A549 (cell line): ENCODE measurements at regions not wholly inside any gene's neighbourhood (a gene's known extent, or its start where the extent isn't known, plus 50 kb on each side); places are given as distances from the start of the nearest gene placed in this dataset.

Experiments
- ATAC-seq, 2 experiments: fragments of 200-7000 bp in 1 of 2; fragments of >200 bp in 1 of 2; cut with Nextera tagmentation in 1 of 2; cut with Tn5 transposase in 1 of 2; 3 replicates each; pipeline versions ENCODE4 v1.8.0 to v1.9.1; 2018 to 2020; ENCODE audit warnings: mild to moderate bottlenecking in 1 of 2, moderate library complexity in 1 of 2
- CTCF ChIA-PET: fragments of 300-600 bp; sonication (Branson Sonifier 250); formaldehyde crosslinking; extraction: SDS; loops from one replicate; lab custom pipeline; 2021; ENCODE audit warnings: antibody characterized with exemption, inconsistent platforms; lab: Yijun Ruan, JAX
- POLR2A ChIA-PET: fragments of 350-600 bp; formaldehyde crosslinking; extraction: SDS; loops from one replicate; lab custom pipeline; 2021; ENCODE audit warnings: antibody characterized with exemption, inconsistent platforms; lab: Yijun Ruan, JAX
- DNase-seq, 2 experiments: peaks; one replicate each; pipeline versions ENCODE4 v3.0.0 to v3.0.0-alpha.2; 2011 to 2016; ENCODE audit warnings: low read depth in 1 of 2, low spot score in 1 of 2
- FAIRE-seq: peaks from 2 replicates; lab custom pipeline; 2011; peaks lifted over from hg19 to GRCh38; lab: Jason Lieb, UNC
- H3K27ac ChIP-seq, 2 experiments: fragments of >200 bp; sonication (Bioruptor Twin); formaldehyde crosslinking; 3 replicates each; pipeline ENCODE4 v1.5.1; 2016 to 2017
- H3K4me1 ChIP-seq: fragments of >200 bp; sonication (Bioruptor Twin); formaldehyde crosslinking; 3 replicates; pipeline ENCODE4 v1.6.1; 2016
- H3K4me2 ChIP-seq: fragments of >200 bp; sonication (Bioruptor Twin); formaldehyde crosslinking; 3 replicates; pipeline ENCODE4 v1.6.1; 2016
- H3K4me3 ChIP-seq: fragments of >200 bp; sonication (Bioruptor Twin); formaldehyde crosslinking; 3 replicates; pipeline ENCODE4 v1.5.1; 2016
- H3K9me3 ChIP-seq: fragments of >200 bp; sonication (Bioruptor Twin); formaldehyde crosslinking; 3 replicates; pipeline ENCODE4 v1.6.1; 2016
- ATOH8 ChIP-seq: fragments of 250-450 bp; sonication (Bioruptor Pico); IDR thresholded peaks from 2 replicates; pipeline ENCODE4 v1.5.0; 2020; ENCODE audit warnings: low read depth, mild to moderate bottlenecking, moderate library complexity
- BCL3 ChIP-seq: fragments of >200 bp; sonication (Bioruptor Twin); formaldehyde crosslinking; IDR thresholded peaks from 3 replicates; pipeline ENCODE4 v1.6.1; 2016
- CBX2 ChIP-seq: fragments of 200-600 bp; sonication (generic); IDR thresholded peaks from 2 replicates; pipeline ENCODE4 v1.6.1; 2016; ENCODE audit warnings: low read depth, mild to moderate bottlenecking, borderline replicate concordance
- CBX8 ChIP-seq: fragments of 200-600 bp; sonication (generic); IDR thresholded peaks from 2 replicates; pipeline ENCODE4 v1.6.1; 2016
- EHMT2 ChIP-seq: fragments of 200-600 bp; sonication (generic); IDR thresholded peaks from 2 replicates; pipeline ENCODE4 v1.6.1; 2016; ENCODE audit warnings: antibody characterized with exemption, low read depth, mild to moderate bottlenecking, moderate library complexity
- EP300 ChIP-seq, 2 experiments: fragments of >200 bp; sonication (Bioruptor Twin); formaldehyde crosslinking; IDR thresholded peaks; 2 replicates in 1 of 2; 3 replicates in 1 of 2; pipeline ENCODE4 v1.6.1; 2016 to 2017
- FOSB ChIP-seq: fragments of 250-450 bp; sonication (Bioruptor Pico); IDR thresholded peaks from 2 replicates; pipeline ENCODE4 v1.5.0; 2020; ENCODE audit warnings: mild to moderate bottlenecking, moderate library complexity
- FOSL2 ChIP-seq, 2 experiments: fragments of 450-650 bp in 1 of 2; fragments of >200 bp in 1 of 2; sonication (Bioruptor Twin) in 1 of 2; formaldehyde crosslinking; IDR thresholded peaks; 2 replicates each; pipeline versions ENCODE4 v1.5.0 to v1.6.1; 2016 to 2020; ENCODE audit warnings: mild to moderate bottlenecking in 1 of 2, moderate library complexity in 1 of 2
- FOXS1 ChIP-seq: fragments of 250-450 bp; sonication (Bioruptor Pico); IDR thresholded peaks from 2 replicates; pipeline ENCODE4 v1.5.0; 2020; ENCODE audit warnings: mild to moderate bottlenecking, moderate library complexity
- HMGXB4 ChIP-seq: fragments of 250-450 bp; sonication (Bioruptor Pico); IDR thresholded peaks from 2 replicates; pipeline ENCODE4 v1.5.0; 2021; ENCODE audit warnings: mild to moderate bottlenecking, moderate library complexity, borderline replicate concordance
- KDM5A ChIP-seq: fragments of 200-600 bp; sonication (generic); IDR thresholded peaks from 2 replicates; pipeline ENCODE4 v1.6.1; 2016; ENCODE audit warnings: antibody characterized with exemption, mild to moderate bottlenecking
- NR3C1 ChIP-seq: fragments of >200 bp; sonication (Bioruptor Twin); formaldehyde crosslinking; IDR thresholded peaks from 3 replicates; pipeline ENCODE4 v1.6.1; 2017
- RARB ChIP-seq: fragments of 250-450 bp; sonication (Bioruptor Pico); IDR thresholded peaks from 2 replicates; pipeline ENCODE4 v1.8.0; 2021; ENCODE audit warnings: mild to moderate bottlenecking, moderate library complexity
- RNF2 ChIP-seq: fragments of 200-600 bp; sonication (generic); IDR thresholded peaks from 2 replicates; pipeline ENCODE4 v1.6.1; 2016; ENCODE audit warnings: low read depth, mild to moderate bottlenecking, antibody characterized with exemption, moderate library complexity, borderline replicate concordance
- TFCP2L1 ChIP-seq: fragments of 250-450 bp; sonication (Bioruptor Pico); IDR thresholded peaks from 2 replicates; pipeline ENCODE4 v1.5.0; 2021; ENCODE audit warnings: mild to moderate bottlenecking
- ZNF302 ChIP-seq: fragments of 250-450 bp; sonication (Bioruptor Pico); IDR thresholded peaks from 2 replicates; pipeline ENCODE4 v1.9.0; 2021; ENCODE audit warnings: inconsistent platforms, mild to moderate bottlenecking, moderate library complexity
- WGBS: methylation state at CpG from one replicate; pipeline ENCODE4 v1.1.6; 2017; ENCODE audit errors: missing lambda C conversion rate; 5-methylcytosine and 5-hydroxymethylcytosine counted together

GRCh38 chr1:219988818-219989217 lies 57.5 kb downstream of the EPRS1 start:
- Histone ChIP-seq H3K4me3 (no peak overlapping the region), H3K27ac (no peak overlapping the region), H3K4me1 (peaks cover 6% of the 10 kb centered on the region; the same call in 2 of the 3 replicates), H3K4me2 (no peak overlapping the region), H3K9me3 (no peaks in the 10 kb centered on the region)
- POLR2A ChIA-PET: no interaction called here
- ATAC-seq (no peak), FAIRE-seq (peak; percentile 23), DNase-seq (no peak)
- TF ChIP-seq CBX8: no peak
- TF ChIP-seq ZNF302 (CRISPR knock-in tag): no peak
- no peak for TF ChIP-seq EHMT2
- no peak for TF ChIP-seq CBX2
- no peak for TF ChIP-seq FOSB (CRISPR knock-in tag)
- no peak for TF ChIP-seq FOXS1 (CRISPR knock-in tag)
- TF ChIP-seq HMGXB4: no peak
- TF ChIP-seq TFCP2L1 (CRISPR knock-in tag): no peak
- no peak for TF ChIP-seq ATOH8 (CRISPR knock-in tag)
- no peak for TF ChIP-seq RARB (CRISPR knock-in tag)
- TF ChIP-seq KDM5A: no peak
- TF ChIP-seq FOSL2 (IDR thresholded peaks at IDR 0.05): no peak
- TF ChIP-seq FOSL2 (CRISPR knock-in tag; IDR thresholded peaks at IDR 0.05): no peak
- TF ChIP-seq EP300 (IDR thresholded peaks at IDR 0.05): no peak
- no peak for TF ChIP-seq RNF2
- CTCF ChIA-PET: interaction anchor here (0.6 to 1.3 kb wide), 2 partner anchors 84 to 228 kb away, joined by 3 read pairs; no protein-coding TSS in a partner anchor

- 96% methylated on average over 5 of the region's 5 CpGs for WGBS
- no peaks in the 10 kb centered on the region for H3K9me3 ChIP-seq
- no peak overlapping the region for H3K4me3 ChIP-seq
- FAIRE-seq (no peak), DNase-seq (no peak), ATAC-seq (no peak)
- TF ChIP-seq ATOH8 (CRISPR knock-in tag): no peak
- H3K27ac ChIP-seq: no peak overlapping the region
- H3K4me2 ChIP-seq: no peak overlapping the region
- ChIA-PET CTCF (no interaction called here), POLR2A (no interaction called here)
- H3K4me1 ChIP-seq: peaks cover 6% of the 10 kb centered on the region; the same call in 2 of the 3 replicates
Measured at GRCh38 chr1:219988387-219988786, 57.9 kb downstream of the EPRS1 start.

- no peak overlapping the region for H3K4me2 ChIP-seq
- ChIA-PET POLR2A (no interaction called here), CTCF (interaction anchor here (2.4 kb wide), 1 partner anchor 12 kb away, joined by 7 read pairs; no protein-coding TSS in a partner anchor)
- WGBS: 93% methylated on average over 2 of the region's 2 CpGs
- no peak for FAIRE-seq
- no peak overlapping the region for H3K4me3 ChIP-seq
- H3K27ac ChIP-seq: no peak overlapping the region
- TF ChIP-seq BCL3: no peak
- TF ChIP-seq NR3C1: no peak
- ATAC-seq: no peak
- DNase-seq: no peak
- peaks cover 6% of the 10 kb centered on the region; the same call in 2 of the 3 replicates for H3K4me1 ChIP-seq
- no peaks in the 10 kb centered on the region for H3K9me3 ChIP-seq
Measured at GRCh38 chr1:219987325-219987724, 59.0 kb upstream of the SLC30A10 start.
